ENCODE measurements at regions not wholly inside any gene's neighbourhood (a gene's known extent, or its start where the extent isn't known, plus 50 kb on each side); places are given as distances from the start of the nearest gene placed in this dataset.

DNA sequence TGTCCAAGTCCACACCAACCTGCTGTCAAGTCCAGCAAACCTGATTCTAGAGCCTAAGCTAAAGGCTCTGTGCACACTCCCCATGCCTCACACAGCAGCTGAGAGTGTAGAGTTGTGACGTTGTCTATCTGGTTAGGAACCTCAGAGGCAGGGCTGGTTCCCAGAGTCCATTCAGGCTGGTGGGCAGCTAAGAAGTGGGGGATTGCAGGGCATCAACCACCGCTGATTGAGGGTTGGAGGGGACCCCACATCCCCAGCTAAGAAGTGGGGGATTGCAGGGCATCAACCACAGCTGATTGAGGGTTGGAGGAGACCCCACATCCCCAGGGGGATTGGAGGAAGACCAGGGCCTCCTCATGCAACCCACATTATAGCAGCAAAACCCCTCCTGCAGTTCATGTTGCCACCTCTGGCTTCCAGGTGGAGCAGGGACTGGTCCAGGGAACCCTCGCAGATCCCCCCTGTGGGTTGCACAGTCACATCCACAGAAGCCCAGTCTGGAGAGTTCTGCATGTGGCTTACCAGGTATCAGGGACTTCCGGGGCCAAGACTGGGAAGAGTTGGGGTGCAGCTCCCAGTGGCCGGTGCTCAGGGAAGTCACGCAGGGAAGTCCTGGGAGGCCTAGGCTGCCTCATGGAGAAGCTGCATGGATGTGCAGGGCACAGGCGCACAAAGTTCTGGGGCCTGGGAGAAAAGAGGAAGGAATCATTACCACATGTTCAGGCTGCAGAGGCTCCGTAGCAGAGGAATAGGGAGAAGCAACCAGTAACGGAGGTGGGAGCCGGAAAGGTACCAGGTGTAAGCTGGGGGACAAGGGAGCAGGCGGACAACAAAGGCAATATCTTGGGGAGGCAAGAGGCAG, 71.4 kb upstream of the PCSK6 start:
- Histone ChIP-seq H3K4me1 (ENCODE audit: control insufficient read depth in 5 of 5, insufficient read depth in 5 of 5, low read length in 5 of 5) (peaks cover 0 to 13% (median 0%) of the 10 kb centered on the region in 5 donors), H3K9ac (ENCODE audit: insufficient read depth in 1 of 2, low read length in 2 of 2) (no peak overlapping the region), H3K36me3 (ENCODE audit: control insufficient read depth in 4 of 4, insufficient read depth in 4 of 4, low read length in 4 of 4) (no peaks in the 10 kb centered on the region), H3K9me3 (ENCODE audit: control insufficient read depth in 4 of 4, insufficient read depth in 3 of 4, low read length in 3 of 4) (no peaks in the 10 kb centered on the region), H3K27ac (ENCODE audit: low read depth in 1 of 2, low read length in 1 of 2) (no peak overlapping the region), H3K4me3 (no peak overlapping the region), H3K27me3 (ENCODE audit: control insufficient read depth in 3 of 3, insufficient read depth in 3 of 3, low read length in 2 of 3) (no peaks in the 10 kb centered on the region)
- TF ChIP-seq, protein P1, sequence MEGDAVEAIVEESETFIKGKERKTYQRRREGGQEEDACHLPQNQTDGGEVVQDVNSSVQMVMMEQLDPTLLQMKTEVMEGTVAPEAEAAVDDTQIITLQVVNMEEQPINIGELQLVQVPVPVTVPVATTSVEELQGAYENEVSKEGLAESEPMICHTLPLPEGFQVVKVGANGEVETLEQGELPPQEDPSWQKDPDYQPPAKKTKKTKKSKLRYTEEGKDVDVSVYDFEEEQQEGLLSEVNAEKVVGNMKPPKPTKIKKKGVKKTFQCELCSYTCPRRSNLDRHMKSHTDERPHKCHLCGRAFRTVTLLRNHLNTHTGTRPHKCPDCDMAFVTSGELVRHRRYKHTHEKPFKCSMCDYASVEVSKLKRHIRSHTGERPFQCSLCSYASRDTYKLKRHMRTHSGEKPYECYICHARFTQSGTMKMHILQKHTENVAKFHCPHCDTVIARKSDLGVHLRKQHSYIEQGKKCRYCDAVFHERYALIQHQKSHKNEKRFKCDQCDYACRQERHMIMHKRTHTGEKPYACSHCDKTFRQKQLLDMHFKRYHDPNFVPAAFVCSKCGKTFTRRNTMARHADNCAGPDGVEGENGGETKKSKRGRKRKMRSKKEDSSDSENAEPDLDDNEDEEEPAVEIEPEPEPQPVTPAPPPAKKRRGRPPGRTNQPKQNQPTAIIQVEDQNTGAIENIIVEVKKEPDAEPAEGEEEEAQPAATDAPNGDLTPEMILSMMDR (IDR thresholded peaks at IDR 0.05; ENCODE audit: control extremely low read depth, extremely low read depth) = no peak
- WGBS, 2 donors = 70 to 84% methylated on average over 11 of the region's 11 CpGs
- ATAC-seq (ENCODE audit: insufficient read depth, low FRiP score) = no peak
- DNase-seq = no peak

DNA sequence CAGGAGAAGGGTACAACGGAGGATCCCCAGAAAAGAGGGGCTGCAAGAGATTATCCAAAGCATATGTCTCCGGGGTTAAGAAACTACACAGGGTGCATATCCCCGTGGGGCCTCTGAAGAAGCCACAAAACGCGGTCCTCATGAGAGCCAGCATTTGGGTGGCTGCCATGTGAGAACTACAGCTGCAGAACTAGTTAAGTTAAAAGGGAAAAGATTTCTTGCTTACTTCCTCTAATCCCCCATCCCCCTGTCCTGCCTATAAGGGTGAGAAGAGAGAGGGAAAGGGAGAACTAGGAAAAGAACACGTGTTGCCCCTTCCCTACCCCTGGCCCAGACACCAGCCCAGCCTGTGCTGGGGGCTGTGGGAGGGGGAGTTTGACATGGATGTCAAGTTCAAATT, 70.4 kb upstream of the PCSK6 start:
- H3K4me3 ChIP-seq = no peak overlapping the region
- H3K9me3 ChIP-seq (ENCODE audit: control insufficient read depth in 4 of 4, insufficient read depth in 3 of 4, low read length in 3 of 4) = no peaks in the 10 kb centered on the region
- ATAC-seq (ENCODE audit: insufficient read depth, low FRiP score) (no peak), DNase-seq (peak; percentile 47 to 74 (median 59))
- TF ChIP-seq, protein P1 (IDR thresholded peaks at IDR 0.05; ENCODE audit: control extremely low read depth, extremely low read depth) = no peak
- WGBS, 2 donors = 15 to 25% methylated on average over 6 of the region's 6 CpGs
- no peak overlapping the region for H3K9ac ChIP-seq (ENCODE audit: insufficient read depth in 1 of 2, low read length in 2 of 2)
- H3K27me3 ChIP-seq (ENCODE audit: control insufficient read depth in 3 of 3, insufficient read depth in 3 of 3, low read length in 2 of 3) = no peaks in the 10 kb centered on the region
- H3K27ac ChIP-seq (ENCODE audit: low read depth in 1 of 2, low read length in 1 of 2) = no peak overlapping the region
- H3K36me3 ChIP-seq (ENCODE audit: control insufficient read depth in 4 of 4, insufficient read depth in 4 of 4, low read length in 4 of 4) = no peaks in the 10 kb centered on the region
- H3K4me1 ChIP-seq (ENCODE audit: control insufficient read depth in 5 of 5, insufficient read depth in 5 of 5, low read length in 5 of 5) = peaks cover 0 to 13% (median 0%) of the 10 kb centered on the region in 5 donors

DNA sequence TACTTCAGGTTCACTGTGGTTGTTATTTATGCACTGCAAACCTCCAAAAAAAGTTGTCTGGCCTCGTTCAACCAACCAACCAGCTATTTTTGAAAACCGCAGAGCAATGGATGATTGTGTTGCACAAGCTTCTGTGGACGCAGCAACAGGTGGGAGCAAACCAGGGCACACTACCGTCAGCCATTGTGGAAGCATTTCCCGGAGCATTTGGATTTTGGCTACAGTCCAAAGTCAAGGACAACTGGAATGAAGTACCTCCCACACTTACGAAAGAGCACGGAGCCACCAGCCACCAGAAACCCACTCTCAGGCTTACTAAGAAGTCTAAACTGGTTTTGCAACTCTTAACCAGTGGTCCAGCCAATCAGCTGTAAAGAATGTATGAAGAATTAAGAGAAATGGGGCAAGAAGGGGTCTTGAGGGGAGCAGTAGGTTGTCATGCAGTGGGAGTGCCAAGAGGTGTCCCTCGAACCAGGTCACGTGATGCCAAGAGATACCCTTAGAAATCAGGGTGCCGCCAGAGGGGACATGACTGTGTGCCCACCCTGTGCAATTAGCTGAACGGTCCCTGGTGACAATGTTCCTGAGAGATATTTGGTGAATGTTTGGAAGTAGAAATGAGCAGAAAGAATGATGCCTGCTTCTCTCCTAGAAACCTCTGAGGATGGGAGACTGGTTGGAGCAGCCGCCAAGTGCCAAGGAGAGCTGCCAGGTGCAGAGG, 68.9 kb upstream of the PCSK6 start:
- Histone ChIP-seq H3K27ac (ENCODE audit: low read depth in 1 of 2, low read length in 1 of 2) (no peak overlapping the region), H3K36me3 (ENCODE audit: control insufficient read depth in 4 of 4, insufficient read depth in 4 of 4, low read length in 4 of 4) (no peaks in the 10 kb centered on the region), H3K9ac (ENCODE audit: insufficient read depth in 1 of 2, low read length in 2 of 2) (no peak overlapping the region), H3K27me3 (ENCODE audit: control insufficient read depth in 3 of 3, insufficient read depth in 3 of 3, low read length in 2 of 3) (no peaks in the 10 kb centered on the region), H3K9me3 (ENCODE audit: control insufficient read depth in 4 of 4, insufficient read depth in 3 of 4, low read length in 3 of 4) (no peaks in the 10 kb centered on the region), H3K4me3 (no peak overlapping the region), H3K4me1 (ENCODE audit: control insufficient read depth in 5 of 5, insufficient read depth in 5 of 5, low read length in 5 of 5) (peaks cover 0 to 13% (median 0%) of the 10 kb centered on the region in 5 donors)
- DNase-seq (peak; percentile 56 to 83 (median 57)), ATAC-seq (ENCODE audit: insufficient read depth, low FRiP score) (no peak)
- 49 to 64% methylated on average over 12 of the region's 12 CpGs for WGBS, 2 donors
- TF ChIP-seq, protein P1 (IDR thresholded peaks at IDR 0.05; ENCODE audit: control extremely low read depth, extremely low read depth) = no peak
